ENCODE measurements at regions not wholly inside any gene's neighbourhood (a gene's known extent, or its start where the extent isn't known, plus 50 kb on each side); places are given as distances from the start of the nearest gene placed in this dataset.

DNA sequence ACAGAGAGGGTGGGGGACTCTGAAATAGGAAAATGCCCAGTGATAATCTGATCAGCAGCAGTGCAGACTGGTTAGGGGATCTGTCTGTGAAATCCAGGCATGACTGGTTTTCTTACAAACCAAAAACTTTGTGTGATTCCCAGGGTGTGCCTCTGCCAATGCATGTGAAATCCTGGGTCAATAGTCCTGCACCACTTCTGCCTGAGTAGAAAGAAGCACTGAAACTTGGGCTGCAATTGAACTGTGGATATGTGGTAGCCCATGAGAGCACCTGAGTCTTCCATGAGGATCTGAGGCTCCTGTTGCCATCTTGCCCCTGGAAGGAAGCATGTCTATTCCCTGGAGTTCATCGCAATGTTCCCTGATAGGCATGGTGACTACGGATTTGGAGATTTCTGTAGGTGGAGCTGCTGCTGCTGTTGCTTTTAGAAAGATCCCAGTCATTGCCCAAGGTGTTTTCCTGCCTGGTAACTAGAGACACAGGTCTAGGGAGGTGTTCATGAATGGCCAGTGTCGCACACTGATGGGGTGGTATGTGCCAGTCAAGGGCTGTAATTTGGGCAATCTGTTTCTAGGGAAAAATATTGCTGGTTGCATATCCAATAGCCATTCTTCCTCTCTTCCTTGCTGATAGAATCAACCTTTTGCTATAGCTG is 146.7 kb downstream of the CARTPT start:
- TF ChIP-seq, protein P1, sequence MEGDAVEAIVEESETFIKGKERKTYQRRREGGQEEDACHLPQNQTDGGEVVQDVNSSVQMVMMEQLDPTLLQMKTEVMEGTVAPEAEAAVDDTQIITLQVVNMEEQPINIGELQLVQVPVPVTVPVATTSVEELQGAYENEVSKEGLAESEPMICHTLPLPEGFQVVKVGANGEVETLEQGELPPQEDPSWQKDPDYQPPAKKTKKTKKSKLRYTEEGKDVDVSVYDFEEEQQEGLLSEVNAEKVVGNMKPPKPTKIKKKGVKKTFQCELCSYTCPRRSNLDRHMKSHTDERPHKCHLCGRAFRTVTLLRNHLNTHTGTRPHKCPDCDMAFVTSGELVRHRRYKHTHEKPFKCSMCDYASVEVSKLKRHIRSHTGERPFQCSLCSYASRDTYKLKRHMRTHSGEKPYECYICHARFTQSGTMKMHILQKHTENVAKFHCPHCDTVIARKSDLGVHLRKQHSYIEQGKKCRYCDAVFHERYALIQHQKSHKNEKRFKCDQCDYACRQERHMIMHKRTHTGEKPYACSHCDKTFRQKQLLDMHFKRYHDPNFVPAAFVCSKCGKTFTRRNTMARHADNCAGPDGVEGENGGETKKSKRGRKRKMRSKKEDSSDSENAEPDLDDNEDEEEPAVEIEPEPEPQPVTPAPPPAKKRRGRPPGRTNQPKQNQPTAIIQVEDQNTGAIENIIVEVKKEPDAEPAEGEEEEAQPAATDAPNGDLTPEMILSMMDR (conservative IDR thresholded peaks at IDR 0.05; ENCODE audit: low read depth, low read length) = no peak
- no peak for TF ChIP-seq EZH2 (IDR thresholded peaks at IDR 0.05; ENCODE audit: borderline replicate concordance, low read depth, low read length, poor library complexity, severe bottlenecking)
